ENCODE measurements at regions not wholly inside any gene's neighbourhood (a gene's known extent, or its start where the extent isn't known, plus 50 kb on each side); places are given as distances from the start of the nearest gene placed in this dataset.

DNA sequence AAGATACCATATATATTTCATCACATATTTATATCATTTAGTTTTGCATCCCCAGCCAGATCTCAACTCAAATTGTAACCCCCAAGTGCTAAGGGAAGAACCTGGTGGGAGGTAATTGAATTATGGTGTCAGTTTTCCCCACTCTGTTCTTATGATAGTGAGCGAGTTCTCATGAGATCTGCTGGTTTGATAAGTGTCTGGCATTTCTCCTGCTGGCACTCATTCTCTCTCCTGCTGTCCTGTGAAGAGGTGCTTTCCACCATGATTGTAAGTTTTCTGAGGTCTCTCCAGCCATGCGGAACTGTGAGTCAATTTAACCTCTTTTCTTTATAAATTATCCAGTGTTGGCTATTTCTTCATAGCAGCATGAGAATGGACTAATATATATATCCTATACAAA, 462.5 kb upstream of the SLITRK5 start:
- TF ChIP-seq, protein P1, sequence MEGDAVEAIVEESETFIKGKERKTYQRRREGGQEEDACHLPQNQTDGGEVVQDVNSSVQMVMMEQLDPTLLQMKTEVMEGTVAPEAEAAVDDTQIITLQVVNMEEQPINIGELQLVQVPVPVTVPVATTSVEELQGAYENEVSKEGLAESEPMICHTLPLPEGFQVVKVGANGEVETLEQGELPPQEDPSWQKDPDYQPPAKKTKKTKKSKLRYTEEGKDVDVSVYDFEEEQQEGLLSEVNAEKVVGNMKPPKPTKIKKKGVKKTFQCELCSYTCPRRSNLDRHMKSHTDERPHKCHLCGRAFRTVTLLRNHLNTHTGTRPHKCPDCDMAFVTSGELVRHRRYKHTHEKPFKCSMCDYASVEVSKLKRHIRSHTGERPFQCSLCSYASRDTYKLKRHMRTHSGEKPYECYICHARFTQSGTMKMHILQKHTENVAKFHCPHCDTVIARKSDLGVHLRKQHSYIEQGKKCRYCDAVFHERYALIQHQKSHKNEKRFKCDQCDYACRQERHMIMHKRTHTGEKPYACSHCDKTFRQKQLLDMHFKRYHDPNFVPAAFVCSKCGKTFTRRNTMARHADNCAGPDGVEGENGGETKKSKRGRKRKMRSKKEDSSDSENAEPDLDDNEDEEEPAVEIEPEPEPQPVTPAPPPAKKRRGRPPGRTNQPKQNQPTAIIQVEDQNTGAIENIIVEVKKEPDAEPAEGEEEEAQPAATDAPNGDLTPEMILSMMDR (IDR thresholded peaks at IDR 0.05) = no peak
- TF ChIP-seq POLR2A (IDR thresholded peaks at IDR 0.05) = no peak

All from sigmoid colon (tissue), 3 donors.